ENCODE measurements at regions not wholly inside any gene's neighbourhood (a gene's known extent, or its start where the extent isn't known, plus 50 kb on each side); places are given as distances from the start of the nearest gene placed in this dataset.

DNA sequence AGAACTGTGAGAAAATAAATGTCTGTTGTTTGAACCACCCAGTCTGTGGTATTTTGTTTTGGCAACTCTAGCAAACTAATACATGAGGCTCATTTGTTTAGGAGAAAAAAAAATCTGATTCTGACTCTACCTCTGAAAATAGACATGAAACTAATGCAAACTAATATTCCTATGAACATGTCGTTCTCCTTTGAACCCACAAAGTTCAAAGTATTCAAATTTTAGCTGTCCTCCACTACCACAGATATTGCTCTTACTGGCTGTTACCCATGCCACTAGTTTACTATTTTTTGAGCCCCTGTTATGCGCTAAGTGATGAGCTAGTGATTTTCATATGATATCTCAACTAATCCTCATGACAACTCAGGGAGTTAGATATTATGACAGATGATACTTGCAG lies 58.8 kb upstream of the ZNF804B start:
- H3K36me3 ChIP-seq (ENCODE audit: control insufficient read depth, insufficient read depth, low read length) = no peaks in the 10 kb centered on the region
- H3K4ac ChIP-seq (ENCODE audit: low read depth, low read length) = no peak overlapping the region
- no peaks in the 10 kb centered on the region for H3K4me1 ChIP-seq (ENCODE audit: control insufficient read depth, low read depth, low read length)
- H3K79me1 ChIP-seq (ENCODE audit: low read length) = no peaks in the 10 kb centered on the region
- no peak overlapping the region for H2BK5ac ChIP-seq (ENCODE audit: low read length)
- WGBS (ENCODE audit: extremely low coverage, insufficient coverage, low lambda C conversion rate) = no CpG with 5 or more reads among the region's 2 CpGs
- no peak overlapping the region for H2BK120ac ChIP-seq (ENCODE audit: low read depth, low read length)
- H3K4me3 ChIP-seq (ENCODE audit: low read length) = no peak overlapping the region
- H4K5ac ChIP-seq (ENCODE audit: low read length) = no peak overlapping the region
- no peak overlapping the region for H3K9ac ChIP-seq (ENCODE audit: low read length)
- H3K27ac ChIP-seq (ENCODE audit: low read depth, low read length) = no peak overlapping the region
- no peaks in the 10 kb centered on the region for H3K27me3 ChIP-seq (ENCODE audit: insufficient read depth, low read length, poor library complexity)
- H3K56ac ChIP-seq (ENCODE audit: low read length) = no peak overlapping the region
- H3K23ac ChIP-seq (ENCODE audit: low read length) = no peak overlapping the region
- H4K8ac ChIP-seq (ENCODE audit: low read depth, low read length) = no peak overlapping the region
- DNase-seq = no peak
- H2BK15ac ChIP-seq (replicated peaks; ENCODE audit: low read depth) = no peak overlapping the region
- H3K79me2 ChIP-seq (ENCODE audit: control insufficient read depth, insufficient read depth, low read length) = no peaks in the 10 kb centered on the region
- H2AK5ac ChIP-seq (ENCODE audit: low read length) = no peak overlapping the region
- H3K18ac ChIP-seq (ENCODE audit: low read length) = no peak overlapping the region
- H3K4me2 ChIP-seq (ENCODE audit: low read length) = no peak overlapping the region

DNA sequence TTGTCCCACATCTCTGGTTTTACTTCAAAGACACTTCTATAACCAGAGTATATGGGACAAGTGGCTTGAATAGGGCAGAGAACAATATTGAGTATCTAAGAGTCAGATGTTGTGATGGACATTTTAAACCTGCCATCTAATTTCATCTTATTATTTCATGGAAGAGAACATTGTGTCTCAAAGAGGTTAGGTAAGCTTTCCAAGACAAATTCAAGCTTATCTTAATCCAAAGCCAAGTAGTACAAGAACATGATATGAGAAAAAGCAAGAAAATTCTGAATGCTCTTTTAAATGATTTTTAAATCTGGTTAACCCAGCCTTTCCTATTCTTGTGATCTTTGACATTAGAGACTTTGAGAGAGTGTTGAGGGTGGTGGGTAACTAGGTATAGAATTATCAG lies 65.3 kb upstream of the ZNF804B start:
- no peaks in the 10 kb centered on the region for H3K79me2 ChIP-seq (ENCODE audit: control insufficient read depth, insufficient read depth, low read length)
- H2BK5ac ChIP-seq (ENCODE audit: low read length) = no peak overlapping the region
- no peak overlapping the region for H2BK120ac ChIP-seq (ENCODE audit: low read depth, low read length)
- H3K9ac ChIP-seq (ENCODE audit: low read length) = no peak overlapping the region
- no peak overlapping the region for H4K5ac ChIP-seq (ENCODE audit: low read length)
- H3K27me3 ChIP-seq (ENCODE audit: insufficient read depth, low read length, poor library complexity) = no peaks in the 10 kb centered on the region
- no peak overlapping the region for H3K4me3 ChIP-seq (ENCODE audit: low read length)
- DNase-seq = no peak
- no peak overlapping the region for H3K23ac ChIP-seq (ENCODE audit: low read length)
- no peaks in the 10 kb centered on the region for H3K79me1 ChIP-seq (ENCODE audit: low read length)
- no peak overlapping the region for H2BK15ac ChIP-seq (replicated peaks; ENCODE audit: low read depth)
- H3K27ac ChIP-seq (ENCODE audit: low read depth, low read length) = no peak overlapping the region
- H4K8ac ChIP-seq (ENCODE audit: low read depth, low read length) = no peak overlapping the region
- no peak overlapping the region for H3K56ac ChIP-seq (ENCODE audit: low read length)
- H3K18ac ChIP-seq (ENCODE audit: low read length) = no peak overlapping the region
- H3K4me2 ChIP-seq (ENCODE audit: low read length) = no peak overlapping the region
- H3K4ac ChIP-seq (ENCODE audit: low read depth, low read length) = no peak overlapping the region
- no peaks in the 10 kb centered on the region for H3K4me1 ChIP-seq (ENCODE audit: control insufficient read depth, low read depth, low read length)
- no peak overlapping the region for H2AK5ac ChIP-seq (ENCODE audit: low read length)
- H3K36me3 ChIP-seq (ENCODE audit: control insufficient read depth, insufficient read depth, low read length) = no peaks in the 10 kb centered on the region

- no peak for DNase-seq
- H2BK5ac ChIP-seq (ENCODE audit: low read length) = no peak overlapping the region
- no peaks in the 10 kb centered on the region for H3K27me3 ChIP-seq (ENCODE audit: insufficient read depth, low read length, poor library complexity)
- no peak overlapping the region for H3K4me2 ChIP-seq (ENCODE audit: low read length)
- H3K18ac ChIP-seq (ENCODE audit: low read length) = no peak overlapping the region
- no peak overlapping the region for H3K27ac ChIP-seq (ENCODE audit: low read depth, low read length)
- H3K79me1 ChIP-seq (ENCODE audit: low read length) = no peaks in the 10 kb centered on the region
- no peak overlapping the region for H4K5ac ChIP-seq (ENCODE audit: low read length)
- H3K56ac ChIP-seq (ENCODE audit: low read length) = no peak overlapping the region
- H2BK120ac ChIP-seq (ENCODE audit: low read depth, low read length) = no peak overlapping the region
- no peak overlapping the region for H3K9ac ChIP-seq (ENCODE audit: low read length)
- H3K23ac ChIP-seq (ENCODE audit: low read length) = no peak overlapping the region
- no peak overlapping the region for H3K4me3 ChIP-seq (ENCODE audit: low read length)
- no peaks in the 10 kb centered on the region for H3K4me1 ChIP-seq (ENCODE audit: control insufficient read depth, low read depth, low read length)
- H3K79me2 ChIP-seq (ENCODE audit: control insufficient read depth, insufficient read depth, low read length) = no peaks in the 10 kb centered on the region
- no peak overlapping the region for H2BK15ac ChIP-seq (replicated peaks; ENCODE audit: low read depth)
- H4K8ac ChIP-seq (ENCODE audit: low read depth, low read length) = no peak overlapping the region
- H2AK5ac ChIP-seq (ENCODE audit: low read length) = no peak overlapping the region
- H3K4ac ChIP-seq (ENCODE audit: low read depth, low read length) = no peak overlapping the region
- H3K36me3 ChIP-seq (ENCODE audit: control insufficient read depth, insufficient read depth, low read length) = no peaks in the 10 kb centered on the region
These were observed 66.4 kb upstream of the ZNF804B start for GRCh38 chr7:88693131-88693530.

DNA sequence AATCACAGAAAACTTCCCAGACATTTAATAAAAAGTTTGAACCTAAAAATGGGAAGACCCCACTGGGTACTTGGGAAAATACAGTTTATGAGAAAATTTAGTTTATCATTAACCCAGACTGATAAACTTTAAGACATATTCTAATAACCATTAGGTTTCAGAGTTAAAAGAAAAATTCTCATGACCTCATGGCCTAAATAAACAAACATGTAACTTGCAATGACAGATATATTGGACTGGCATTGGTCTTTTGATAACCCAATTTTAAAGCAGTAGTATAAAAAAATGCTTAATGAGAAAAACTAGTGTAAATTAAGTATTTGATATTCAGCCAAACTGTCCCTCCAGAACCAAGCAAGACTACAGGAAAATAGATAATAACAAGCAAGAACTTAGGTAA lies 67.0 kb upstream of the ZNF804B start:
- no peak overlapping the region for H3K56ac ChIP-seq (ENCODE audit: low read length)
- H2BK15ac ChIP-seq (replicated peaks; ENCODE audit: low read depth) = no peak overlapping the region
- no peak overlapping the region for H4K5ac ChIP-seq (ENCODE audit: low read length)
- no peak for DNase-seq
- H3K4me1 ChIP-seq (ENCODE audit: control insufficient read depth, low read depth, low read length) = no peaks in the 10 kb centered on the region
- no peak overlapping the region for H3K18ac ChIP-seq (ENCODE audit: low read length)
- no peak overlapping the region for H3K4me3 ChIP-seq (ENCODE audit: low read length)
- no peak overlapping the region for H2BK5ac ChIP-seq (ENCODE audit: low read length)
- no peak overlapping the region for H2AK5ac ChIP-seq (ENCODE audit: low read length)
- no peaks in the 10 kb centered on the region for H3K79me1 ChIP-seq (ENCODE audit: low read length)
- H2BK120ac ChIP-seq (ENCODE audit: low read depth, low read length) = no peak overlapping the region
- H3K36me3 ChIP-seq (ENCODE audit: control insufficient read depth, insufficient read depth, low read length) = no peaks in the 10 kb centered on the region
- H3K27ac ChIP-seq (ENCODE audit: low read depth, low read length) = no peak overlapping the region
- H3K23ac ChIP-seq (ENCODE audit: low read length) = no peak overlapping the region
- H3K4ac ChIP-seq (ENCODE audit: low read depth, low read length) = no peak overlapping the region
- no peaks in the 10 kb centered on the region for H3K27me3 ChIP-seq (ENCODE audit: insufficient read depth, low read length, poor library complexity)
- no peak overlapping the region for H3K9ac ChIP-seq (ENCODE audit: low read length)
- H3K79me2 ChIP-seq (ENCODE audit: control insufficient read depth, insufficient read depth, low read length) = no peaks in the 10 kb centered on the region
- no peak overlapping the region for H4K8ac ChIP-seq (ENCODE audit: low read depth, low read length)
- no peak overlapping the region for H3K4me2 ChIP-seq (ENCODE audit: low read length)

DNA sequence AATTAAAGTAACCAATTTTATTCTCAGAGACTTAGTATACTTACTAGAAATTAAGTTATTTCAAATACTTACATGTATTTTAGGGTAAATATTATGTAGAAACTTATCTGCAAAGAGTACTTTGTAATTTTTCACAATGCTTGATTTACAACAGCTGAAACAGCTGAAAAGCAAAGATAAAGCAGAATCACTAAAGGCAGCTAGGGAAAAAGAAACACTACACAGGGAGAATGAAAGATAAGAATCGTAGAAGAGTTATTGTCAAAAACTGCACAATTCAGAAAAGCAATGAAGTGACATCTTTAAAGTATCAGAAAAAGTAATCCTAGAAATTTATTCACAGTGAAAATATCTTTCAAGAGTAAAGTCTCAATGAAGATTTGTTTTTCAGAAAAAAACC lies 69.7 kb upstream of the ZNF804B start:
- no peak overlapping the region for H3K4ac ChIP-seq (ENCODE audit: low read depth, low read length)
- no peak overlapping the region for H3K4me3 ChIP-seq (ENCODE audit: low read length)
- H2BK15ac ChIP-seq (replicated peaks; ENCODE audit: low read depth) = no peak overlapping the region
- H3K27me3 ChIP-seq (ENCODE audit: insufficient read depth, low read length, poor library complexity) = no peaks in the 10 kb centered on the region
- H2AK5ac ChIP-seq (ENCODE audit: low read length) = no peak overlapping the region
- no peaks in the 10 kb centered on the region for H3K4me1 ChIP-seq (ENCODE audit: control insufficient read depth, low read depth, low read length)
- no peak overlapping the region for H3K9ac ChIP-seq (ENCODE audit: low read length)
- no peak overlapping the region for H3K56ac ChIP-seq (ENCODE audit: low read length)
- no peak overlapping the region for H3K18ac ChIP-seq (ENCODE audit: low read length)
- H3K4me2 ChIP-seq (ENCODE audit: low read length) = no peak overlapping the region
- H3K79me1 ChIP-seq (ENCODE audit: low read length) = no peaks in the 10 kb centered on the region
- H4K5ac ChIP-seq (ENCODE audit: low read length) = no peak overlapping the region
- H4K8ac ChIP-seq (ENCODE audit: low read depth, low read length) = no peak overlapping the region
- H3K36me3 ChIP-seq (ENCODE audit: control insufficient read depth, insufficient read depth, low read length) = no peaks in the 10 kb centered on the region
- H2BK120ac ChIP-seq (ENCODE audit: low read depth, low read length) = no peak overlapping the region
- no peak overlapping the region for H2BK5ac ChIP-seq (ENCODE audit: low read length)
- H3K27ac ChIP-seq (ENCODE audit: low read depth, low read length) = no peak overlapping the region
- H3K79me2 ChIP-seq (ENCODE audit: control insufficient read depth, insufficient read depth, low read length) = no peaks in the 10 kb centered on the region
- WGBS (ENCODE audit: extremely low coverage, insufficient coverage, low lambda C conversion rate) = no CpG with 5 or more reads among the region's 1 CpG
- no peak overlapping the region for H3K23ac ChIP-seq (ENCODE audit: low read length)
- no peak for DNase-seq

DNA sequence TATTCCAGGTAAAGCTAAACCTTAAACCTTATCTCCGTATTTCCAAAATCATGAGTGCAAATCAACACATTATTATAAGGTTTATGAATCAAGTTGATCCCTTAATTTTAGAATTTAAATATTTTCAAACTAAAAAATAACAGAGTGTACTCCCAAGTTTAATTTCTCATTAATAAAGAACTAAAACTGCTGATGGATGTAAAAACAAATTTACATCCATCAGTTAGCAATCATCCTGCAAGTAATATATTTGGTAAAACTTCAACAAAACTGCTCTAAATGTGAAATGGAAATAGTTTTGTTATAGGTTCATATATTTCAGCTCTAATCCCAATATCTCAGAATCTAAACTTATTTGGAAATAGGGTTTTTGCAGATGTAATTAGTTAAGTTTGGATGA lies 71.3 kb upstream of the ZNF804B start:
- H3K4ac ChIP-seq (ENCODE audit: low read depth, low read length) = no peak overlapping the region
- H3K4me3 ChIP-seq (ENCODE audit: low read length) = no peak overlapping the region
- no peak for DNase-seq
- H3K79me2 ChIP-seq (ENCODE audit: control insufficient read depth, insufficient read depth, low read length) = no peaks in the 10 kb centered on the region
- H3K4me1 ChIP-seq (ENCODE audit: control insufficient read depth, low read depth, low read length) = no peaks in the 10 kb centered on the region
- no peak overlapping the region for H2BK120ac ChIP-seq (ENCODE audit: low read depth, low read length)
- H3K56ac ChIP-seq (ENCODE audit: low read length) = no peak overlapping the region
- no peak overlapping the region for H3K9ac ChIP-seq (ENCODE audit: low read length)
- no peak overlapping the region for H4K5ac ChIP-seq (ENCODE audit: low read length)
- H3K79me1 ChIP-seq (ENCODE audit: low read length) = no peaks in the 10 kb centered on the region
- H2BK15ac ChIP-seq (replicated peaks; ENCODE audit: low read depth) = no peak overlapping the region
- no peak overlapping the region for H2BK5ac ChIP-seq (ENCODE audit: low read length)
- no peaks in the 10 kb centered on the region for H3K27me3 ChIP-seq (ENCODE audit: insufficient read depth, low read length, poor library complexity)
- WGBS (ENCODE audit: extremely low coverage, insufficient coverage, low lambda C conversion rate) = no CpG with 5 or more reads among the region's 1 CpG
- H3K23ac ChIP-seq (ENCODE audit: low read length) = no peak overlapping the region
- no peak overlapping the region for H4K8ac ChIP-seq (ENCODE audit: low read depth, low read length)
- no peak overlapping the region for H3K4me2 ChIP-seq (ENCODE audit: low read length)
- no peaks in the 10 kb centered on the region for H3K36me3 ChIP-seq (ENCODE audit: control insufficient read depth, insufficient read depth, low read length)
- no peak overlapping the region for H2AK5ac ChIP-seq (ENCODE audit: low read length)
- no peak overlapping the region for H3K27ac ChIP-seq (ENCODE audit: low read depth, low read length)
- H3K18ac ChIP-seq (ENCODE audit: low read length) = no peak overlapping the region
